H7 (cell line): ENCODE measurements at regions not wholly inside any gene's neighbourhood (a gene's known extent, or its start where the extent isn't known, plus 50 kb on each side); places are given as distances from the start of the nearest gene placed in this dataset.
A peak's percentile ranks its signal among the peaks of the same experiment; 100 is the strongest.

Source experiments
- DNase-seq: peaks from one replicate; pipeline ENCODE4 v3.0.0; 2012
- H3K27me3 ChIP-seq: 2 replicates; pipeline ENCODE4 v1.6.0; 2011; ENCODE audit warnings: mild to moderate bottlenecking, low read length; ENCODE audit not compliant: control insufficient read depth, insufficient read depth
- H3K36me3 ChIP-seq: replicated peaks from 2 replicates; pipeline ENCODE4 v1.5.1; 2011; ENCODE audit warnings: low read length; ENCODE audit not compliant: control insufficient read depth, insufficient read depth
- H3K4me3 ChIP-seq: 2 replicates; pipeline ENCODE4 v1.5.1; 2011; ENCODE audit warnings: low read depth, mild to moderate bottlenecking, control low read depth, low read length, moderate library complexity; ENCODE audit not compliant: insufficient read depth

- peaks cover 30% of the 10 kb centered on the region for H3K27me3 ChIP-seq
- H3K4me3 ChIP-seq: no peak overlapping the region
- H3K36me3 ChIP-seq: no peaks in the 10 kb centered on the region
- DNase-seq: no peak
Measured at GRCh38 chr12:48286665-48287064, 64.1 kb downstream of the ZNF641 start.

GRCh38 chr12:48285751-48286650 lies 64.7 kb downstream of the ZNF641 start:
- no peak for DNase-seq
- Histone ChIP-seq H3K36me3 (no peaks in the 10 kb centered on the region), H3K4me3 (no peak overlapping the region), H3K27me3 (peaks cover 36% of the 10 kb centered on the region)

DNA sequence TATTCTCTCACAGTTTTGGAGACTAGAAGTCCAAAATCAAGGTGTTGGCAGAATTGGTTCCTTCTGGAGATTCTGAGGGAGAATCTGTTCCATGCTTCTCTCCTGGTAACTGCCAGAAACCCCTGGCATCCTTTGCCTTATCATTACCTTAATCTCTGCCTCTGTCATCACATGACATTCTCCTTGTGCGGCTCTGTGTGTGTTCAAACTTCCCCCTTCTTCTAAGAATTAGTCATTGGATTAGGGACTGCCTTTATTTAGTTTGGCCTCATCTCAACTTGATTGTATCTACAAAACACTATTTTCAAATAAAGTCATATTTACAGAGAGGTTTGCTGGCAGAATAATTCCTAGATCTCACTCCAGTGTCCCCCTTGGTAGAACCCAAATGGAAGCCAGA lies 68.9 kb downstream of the ZNF641 start:
- DNase-seq: no peak
- H3K27me3 ChIP-seq: peaks cover 62% of the 10 kb centered on the region
- H3K4me3 ChIP-seq: no peak overlapping the region
- no peaks in the 10 kb centered on the region for H3K36me3 ChIP-seq

DNA sequence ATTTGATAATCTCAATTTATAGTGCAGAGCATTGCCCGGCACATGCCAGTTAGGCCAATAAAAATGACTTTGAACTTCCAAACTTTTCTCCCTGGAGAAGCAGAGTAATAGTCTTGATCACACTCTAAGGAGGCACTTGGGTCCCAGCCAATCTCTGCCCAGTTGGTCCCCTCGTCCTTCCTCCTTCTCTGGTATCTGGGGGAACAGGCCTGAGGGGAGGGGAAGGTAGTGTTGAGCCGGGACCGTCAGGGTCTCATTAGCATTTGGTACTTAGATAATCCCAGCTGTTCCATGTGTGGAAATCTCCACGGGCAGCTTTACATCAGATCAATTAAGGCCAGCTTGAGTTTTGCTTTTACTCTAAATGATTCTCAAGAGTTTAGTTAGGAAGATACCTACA lies 70.1 kb downstream of the ZNF641 start:
- DNase-seq: no peak
- Histone ChIP-seq H3K4me3 (no peak overlapping the region), H3K36me3 (no peaks in the 10 kb centered on the region), H3K27me3 (peaks cover 61% of the 10 kb centered on the region)

DNA sequence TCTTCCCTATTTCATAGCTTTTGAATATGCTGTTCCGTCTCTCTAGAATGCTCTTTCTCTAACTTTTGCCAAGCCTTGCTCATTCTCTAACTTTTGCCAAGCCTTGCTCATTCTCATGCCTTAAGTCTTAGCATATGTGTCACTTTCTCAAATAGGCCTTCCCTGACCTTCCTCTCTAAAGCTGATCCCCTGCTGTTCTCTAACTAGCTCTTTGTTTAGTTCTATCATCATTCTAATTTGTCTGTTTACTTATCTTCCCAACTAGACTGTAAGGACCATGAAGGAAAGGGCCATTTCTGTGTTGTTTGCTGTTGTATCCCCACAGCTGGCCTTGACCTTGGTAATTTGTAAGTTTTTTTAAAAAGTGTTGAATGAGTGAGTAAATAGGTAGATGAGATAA lies 71.1 kb downstream of the ZNF641 start:
- no peaks in the 10 kb centered on the region for H3K36me3 ChIP-seq
- peaks cover 60% of the 10 kb centered on the region for H3K27me3 ChIP-seq
- no peak overlapping the region for H3K4me3 ChIP-seq
- peak; percentile 31 for DNase-seq

DNA sequence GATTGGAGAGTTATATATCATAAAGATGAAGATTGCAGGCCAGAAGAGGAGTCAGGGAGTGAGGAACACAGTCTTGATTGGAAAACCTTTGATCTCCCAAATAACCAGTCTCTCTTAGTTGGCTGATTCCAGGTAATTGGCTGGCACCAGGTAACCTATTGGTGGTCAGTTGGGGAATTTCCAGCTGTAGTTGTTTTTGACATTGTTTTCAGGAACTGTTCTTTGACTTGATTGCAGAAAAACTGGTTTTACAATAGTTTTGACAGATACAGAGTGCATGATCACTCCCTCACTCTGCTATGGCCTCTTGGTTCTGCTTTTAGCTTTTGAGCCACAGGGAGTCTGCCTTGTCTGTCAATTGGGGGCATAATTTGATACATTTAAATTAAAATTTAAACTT lies 71.6 kb downstream of the ZNF641 start:
- no peak for DNase-seq
- no peaks in the 10 kb centered on the region for H3K36me3 ChIP-seq
- H3K4me3 ChIP-seq: no peak overlapping the region
- peaks cover 56% of the 10 kb centered on the region for H3K27me3 ChIP-seq

DNA sequence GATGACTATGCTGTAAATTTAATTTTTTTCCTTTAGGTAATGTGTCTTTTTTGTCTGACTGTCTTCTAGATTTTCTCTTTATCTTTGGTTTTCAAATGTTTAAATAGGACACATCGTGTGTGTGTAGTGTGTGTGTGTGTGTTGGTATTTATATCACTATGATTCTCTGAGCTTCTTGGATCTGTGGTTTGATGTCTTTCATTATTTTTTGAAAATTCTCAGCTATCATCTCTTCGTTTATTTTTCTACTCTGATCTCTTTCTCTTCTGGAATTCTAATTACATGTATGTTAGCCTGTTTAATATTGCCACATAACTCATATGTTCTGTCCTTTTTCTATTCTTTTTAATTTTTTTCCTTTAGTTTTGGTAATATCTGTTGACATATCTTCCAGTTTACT lies 73.5 kb upstream of the OR10AD1 start:
- H3K4me3 ChIP-seq: no peak overlapping the region
- no peaks in the 10 kb centered on the region for H3K36me3 ChIP-seq
- no peak for DNase-seq
- H3K27me3 ChIP-seq: peaks cover 33% of the 10 kb centered on the region

DNA sequence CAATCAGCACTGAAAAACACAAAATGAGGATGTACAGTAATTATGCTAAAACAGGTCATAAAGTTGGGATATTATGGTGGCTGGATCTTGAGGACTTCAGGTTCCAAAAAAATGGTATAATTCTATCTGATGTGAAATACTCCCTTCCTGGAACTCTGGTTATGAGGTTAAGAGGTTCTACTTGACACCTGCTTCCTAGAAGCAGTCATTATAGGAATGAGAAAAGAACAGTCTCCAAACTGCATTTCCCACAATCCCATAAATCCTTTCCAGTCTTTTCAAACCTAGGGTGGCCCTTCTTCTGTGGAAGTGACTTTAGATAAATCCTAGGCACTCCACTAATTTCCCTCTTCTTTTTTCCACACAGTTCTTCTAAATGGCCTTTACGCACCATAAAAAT lies 63.7 kb upstream of the OR10AD1 start:
- peaks cover 11% of the 10 kb centered on the region; the same call in 1 of the 2 replicates for H3K27me3 ChIP-seq
- no peaks in the 10 kb centered on the region for H3K36me3 ChIP-seq
- DNase-seq: no peak
- H3K4me3 ChIP-seq: no peak overlapping the region

DNA sequence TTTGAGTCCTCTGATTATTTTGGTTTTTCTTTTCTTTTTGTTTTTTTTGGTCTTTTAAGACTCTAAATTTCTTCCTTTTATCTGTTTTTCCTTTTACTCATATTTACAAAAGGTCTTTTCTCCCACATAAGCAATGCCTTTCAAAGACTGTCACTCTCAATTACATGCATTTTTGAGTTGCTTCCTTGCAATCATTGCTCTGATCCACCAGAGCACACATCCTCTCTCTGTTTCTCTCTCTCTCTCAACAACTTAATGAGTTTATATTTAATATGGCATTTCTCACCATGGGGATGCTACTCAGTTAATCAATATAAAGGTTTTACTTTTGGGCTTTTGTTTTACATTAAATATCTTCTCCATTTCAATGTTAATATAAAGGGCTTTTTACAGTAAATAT lies 62.7 kb upstream of the OR10AD1 start:
- peaks cover 9% of the 10 kb centered on the region; the same call in 1 of the 2 replicates for H3K27me3 ChIP-seq
- no peaks in the 10 kb centered on the region for H3K36me3 ChIP-seq
- H3K4me3 ChIP-seq: no peak overlapping the region
- DNase-seq: no peak

GRCh38 chr12:48263617-48264016 lies 60.5 kb upstream of the OR10AD1 start:
- no peak for DNase-seq
- Histone ChIP-seq H3K36me3 (no peaks in the 10 kb centered on the region), H3K27me3 (peaks cover 8% of the 10 kb centered on the region; the same call in 1 of the 2 replicates), H3K4me3 (no peak overlapping the region)

DNA sequence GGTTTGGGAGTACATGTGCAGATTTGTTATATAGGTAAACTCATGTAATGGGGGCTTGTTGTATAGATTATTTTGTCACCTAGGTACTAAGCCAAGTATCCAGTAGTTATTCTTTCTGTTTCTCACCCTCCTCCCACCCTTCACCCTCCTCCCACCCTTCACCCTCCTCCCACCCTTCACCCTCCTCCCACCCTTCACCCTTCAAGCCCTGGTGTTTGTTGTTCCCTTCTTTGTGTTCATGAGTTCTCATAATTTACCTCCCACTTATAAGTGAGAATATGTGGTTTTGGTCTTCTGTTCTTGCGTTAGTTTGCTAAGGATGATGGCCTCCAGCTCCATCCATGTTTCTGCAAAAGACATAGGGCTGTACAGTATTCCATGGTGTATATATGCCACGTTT lies 58.7 kb upstream of the OR10AD1 start:
- no peak for DNase-seq
- no peaks in the 10 kb centered on the region for H3K36me3 ChIP-seq
- H3K4me3 ChIP-seq: no peak overlapping the region
- H3K27me3 ChIP-seq: peaks cover 3% of the 10 kb centered on the region; the same call in 1 of the 2 replicates
